AG04450 (cell line): ENCODE measurements at regions not wholly inside any gene's neighbourhood (a gene's known extent, or its start where the extent isn't known, plus 50 kb on each side); places are given as distances from the start of the nearest gene placed in this dataset.
"Not testable (repeated sequence)": the region's sequence is repeated elsewhere in the genome, so short reads cannot be mapped to it uniquely, and the experiment has no call there.

ENCODE experiments used
- CTCF ChIA-PET: fragments of 300-600, 350-600 bp; formaldehyde crosslinking; extraction: SDS; loops from one replicate; lab custom pipeline; 2022; ENCODE audit warnings: antibody characterized with exemption, inconsistent platforms; lab: Charles Lee
- POLR2A ChIA-PET: fragments of 350-600 bp; formaldehyde crosslinking; extraction: SDS; loops from one replicate; lab custom pipeline; 2021; ENCODE audit warnings: antibody characterized with exemption, inconsistent platforms; lab: Yijun Ruan, JAX
- DNase-seq: peaks from one replicate; pipeline ENCODE4 v3.0.0-alpha.2; 2011; ENCODE audit warnings: low read depth, low spot score
- H3K27ac ChIP-seq: one replicate; pipeline ENCODE4 v1.5.1; 2012; ENCODE audit warnings: low read depth, low read length, control low read depth
- H3K27me3 ChIP-seq: one replicate; pipeline ENCODE4 v1.6.0; 2012; ENCODE audit warnings: low read length; ENCODE audit not compliant: control insufficient read depth, insufficient read depth
- H3K4me3 ChIP-seq: 2 replicates; pipeline ENCODE4 v1.5.1; 2011; ENCODE audit warnings: mild to moderate bottlenecking, low read depth, low read length, control low read depth
- H3K9me3 ChIP-seq: 2 replicates; pipeline ENCODE4 v1.5.1; 2012; ENCODE audit warnings: low read length; ENCODE audit not compliant: control insufficient read depth, insufficient read depth
- TF ChIP-seq, protein P1 (sequence below): IDR thresholded peaks from 2 replicates; pipeline ENCODE4 v1.5.1; 2011; ENCODE audit warnings: low read depth, low read length, control low read depth, inconsistent platforms

DNA sequence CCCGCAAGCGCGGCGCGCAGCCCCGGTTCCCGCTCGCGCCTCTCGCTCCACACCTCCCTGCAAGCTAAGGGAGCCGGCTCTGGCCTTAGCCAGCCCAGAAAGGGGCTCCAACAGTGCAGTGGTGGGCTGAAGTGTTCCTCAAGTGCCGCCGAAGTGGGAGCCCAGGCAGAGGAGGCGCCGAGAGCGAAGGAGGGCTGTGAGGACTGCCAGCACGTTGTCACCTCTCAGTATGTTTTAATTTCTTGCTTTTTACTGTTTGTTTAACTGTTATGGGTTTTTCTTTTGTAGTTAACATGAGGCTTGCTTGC lies 1525.7 kb downstream of the SI start:
- POLR2A ChIA-PET: no interaction called here
- DNase-seq: no peak
- no peak overlapping the region for H3K4me3 ChIP-seq

DNA sequence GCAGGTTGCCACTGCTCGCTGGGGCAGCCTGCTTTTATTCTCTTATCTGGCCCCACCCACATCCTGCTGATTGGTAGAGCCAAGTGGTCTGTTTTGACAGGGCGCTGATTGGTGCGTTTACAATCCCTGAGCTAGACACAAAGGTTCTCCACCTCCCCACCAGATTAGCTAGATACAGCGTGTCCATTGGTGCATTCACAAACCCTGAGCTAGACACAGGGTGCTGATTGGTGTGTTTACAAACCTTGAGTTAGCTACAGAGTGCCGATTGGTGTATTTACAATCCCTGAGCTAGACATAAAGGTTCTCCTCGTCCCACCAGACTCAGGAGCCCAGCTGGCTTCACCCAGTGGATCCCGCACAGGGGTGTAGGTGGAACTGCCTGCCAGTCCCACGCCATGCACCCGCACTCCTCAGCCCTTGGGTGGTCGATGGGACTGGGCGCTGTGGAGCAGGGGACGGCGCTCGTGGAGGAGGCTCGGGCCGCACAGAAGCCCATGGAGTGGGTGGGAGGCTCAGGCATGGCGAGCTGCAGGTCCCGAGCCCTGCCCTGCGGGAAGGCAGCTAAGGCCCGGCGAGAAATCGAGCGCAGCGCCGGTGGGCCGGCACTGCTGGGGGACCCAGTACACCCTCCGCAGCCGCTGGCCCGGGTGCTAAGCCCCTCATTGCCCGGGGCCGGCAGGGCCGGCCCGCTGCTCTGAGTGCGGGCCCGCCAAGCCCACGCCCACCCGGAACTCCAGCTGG lies 1526.2 kb downstream of the SI start:
- POLR2A ChIA-PET, H3K9me3 ChIP-seq, H3K4me3 ChIP-seq, H3K27ac ChIP-seq, CTCF ChIA-PET, DNase-seq, H3K27me3 ChIP-seq: not testable (repeated sequence)

More for the DNA sequence above, 1525.7 kb downstream of the SI start:
- CTCF ChIA-PET: no interaction called here
- Histone ChIP-seq H3K9me3 (peaks cover 10% of the 10 kb centered on the region), H3K27ac (no peak overlapping the region), H3K27me3 (no peaks in the 10 kb centered on the region)
- TF ChIP-seq, protein P1, sequence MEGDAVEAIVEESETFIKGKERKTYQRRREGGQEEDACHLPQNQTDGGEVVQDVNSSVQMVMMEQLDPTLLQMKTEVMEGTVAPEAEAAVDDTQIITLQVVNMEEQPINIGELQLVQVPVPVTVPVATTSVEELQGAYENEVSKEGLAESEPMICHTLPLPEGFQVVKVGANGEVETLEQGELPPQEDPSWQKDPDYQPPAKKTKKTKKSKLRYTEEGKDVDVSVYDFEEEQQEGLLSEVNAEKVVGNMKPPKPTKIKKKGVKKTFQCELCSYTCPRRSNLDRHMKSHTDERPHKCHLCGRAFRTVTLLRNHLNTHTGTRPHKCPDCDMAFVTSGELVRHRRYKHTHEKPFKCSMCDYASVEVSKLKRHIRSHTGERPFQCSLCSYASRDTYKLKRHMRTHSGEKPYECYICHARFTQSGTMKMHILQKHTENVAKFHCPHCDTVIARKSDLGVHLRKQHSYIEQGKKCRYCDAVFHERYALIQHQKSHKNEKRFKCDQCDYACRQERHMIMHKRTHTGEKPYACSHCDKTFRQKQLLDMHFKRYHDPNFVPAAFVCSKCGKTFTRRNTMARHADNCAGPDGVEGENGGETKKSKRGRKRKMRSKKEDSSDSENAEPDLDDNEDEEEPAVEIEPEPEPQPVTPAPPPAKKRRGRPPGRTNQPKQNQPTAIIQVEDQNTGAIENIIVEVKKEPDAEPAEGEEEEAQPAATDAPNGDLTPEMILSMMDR: no peak

DNA sequence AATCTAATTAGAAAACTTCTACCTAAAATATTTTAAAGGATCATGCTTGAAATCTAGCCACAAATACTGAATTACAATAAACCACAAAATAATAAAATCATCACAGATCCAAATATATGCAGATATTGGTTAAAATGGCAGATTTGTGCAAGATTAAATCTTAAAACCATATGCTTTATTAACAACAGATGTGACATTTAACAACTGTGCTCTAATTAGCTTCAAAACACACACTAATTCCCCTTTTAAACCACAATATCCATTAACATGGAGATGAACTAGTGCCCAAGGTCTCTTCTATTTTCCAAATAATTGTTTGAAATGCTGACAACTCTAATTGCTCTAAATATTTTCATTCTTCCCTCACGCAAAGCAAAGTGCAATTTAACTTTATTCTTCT lies 1530.3 kb downstream of the SI start:
- CTCF ChIA-PET: no interaction called here
- H3K27ac ChIP-seq: no peak overlapping the region
- TF ChIP-seq, protein P1: no peak
- no peak overlapping the region for H3K4me3 ChIP-seq
- DNase-seq: no peak
- no peaks in the 10 kb centered on the region for H3K27me3 ChIP-seq
- POLR2A ChIA-PET: no interaction called here
- peaks cover 10% of the 10 kb centered on the region for H3K9me3 ChIP-seq

DNA sequence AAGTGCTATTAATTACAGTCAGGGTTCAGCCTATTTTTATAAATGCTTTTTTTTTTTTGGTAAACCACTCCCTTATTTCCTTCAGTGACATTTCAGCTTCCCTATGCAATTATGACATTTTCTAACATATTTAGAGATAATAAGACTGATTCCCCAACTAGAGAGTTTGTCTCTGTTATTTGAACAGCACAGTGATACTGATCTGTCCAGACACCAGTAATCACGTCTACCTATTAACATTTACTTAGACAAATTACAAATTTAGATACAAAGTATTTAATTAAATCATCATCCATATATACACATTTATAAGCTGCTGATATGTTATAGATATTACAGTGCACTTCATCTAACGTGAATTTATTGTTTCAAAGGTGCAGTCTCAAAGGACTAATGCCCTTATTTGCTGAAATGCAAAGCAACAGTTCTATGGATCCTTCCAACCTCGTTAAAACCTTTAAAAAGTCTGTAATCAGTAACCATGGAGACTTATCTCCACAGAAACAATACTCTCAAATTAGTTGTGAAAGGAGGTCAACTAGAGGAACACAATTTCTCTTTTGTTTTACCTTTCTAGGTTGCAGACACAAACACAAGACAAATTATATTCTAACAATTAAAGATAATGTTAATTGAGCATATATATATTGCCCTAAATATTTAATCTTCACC lies 1531.1 kb downstream of the SI start:
- DNase-seq: no peak
- TF ChIP-seq, protein P1: no peak
- peaks cover 6% of the 10 kb centered on the region for H3K9me3 ChIP-seq
- H3K27me3 ChIP-seq: no peaks in the 10 kb centered on the region
- no peak overlapping the region for H3K4me3 ChIP-seq
- no peak overlapping the region for H3K27ac ChIP-seq
- POLR2A ChIA-PET: no interaction called here
- CTCF ChIA-PET: no interaction called here

DNA sequence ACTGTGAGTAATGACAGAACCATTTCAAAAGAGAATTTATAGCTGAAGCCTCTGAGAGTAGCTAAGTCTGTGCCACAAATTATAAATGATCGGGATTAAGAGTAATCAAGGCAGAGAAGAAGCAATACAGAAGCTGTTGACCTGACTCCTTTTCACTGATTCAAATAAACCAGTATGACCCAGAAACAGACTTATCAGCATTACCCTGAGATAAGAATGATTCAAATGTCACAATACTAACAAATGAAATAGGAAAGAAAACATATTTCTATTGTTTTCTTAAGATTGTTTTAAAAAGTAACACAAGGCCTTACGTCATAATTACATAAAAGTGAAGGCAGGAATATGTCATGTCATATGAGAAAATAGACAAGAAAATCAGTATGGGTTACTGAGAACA lies 1534.6 kb downstream of the SI start:
- POLR2A ChIA-PET: no interaction called here
- no peaks in the 10 kb centered on the region for H3K9me3 ChIP-seq
- no peak overlapping the region for H3K4me3 ChIP-seq
- TF ChIP-seq, protein P1: no peak
- DNase-seq: no peak
- H3K27me3 ChIP-seq: no peaks in the 10 kb centered on the region
- H3K27ac ChIP-seq: no peak overlapping the region
- CTCF ChIA-PET: no interaction called here
